ENCODE measurements at regions not wholly inside any gene's neighbourhood (a gene's known extent, or its start where the extent isn't known, plus 50 kb on each side); places are given as distances from the start of the nearest gene placed in this dataset.

- intact Hi-C loops (cut with DNase I; ENCODE audit: low total_unique reads): no loop called here
- H3K9me3 ChIP-seq: no peaks in the 10 kb centered on the region
- peaks cover 0 to 3% of the 10 kb centered on the region in 2 donors for H3K27me3 ChIP-seq
- H3K36me3 ChIP-seq: no peaks in the 10 kb centered on the region
- H3K4me1 ChIP-seq: no peaks in the 10 kb centered on the region
- TF ChIP-seq POLR2A (IDR thresholded peaks at IDR 0.05) (no peak), POLR2AphosphoS5 (IDR thresholded peaks at IDR 0.05) (no peak)
- TF ChIP-seq, protein P1, sequence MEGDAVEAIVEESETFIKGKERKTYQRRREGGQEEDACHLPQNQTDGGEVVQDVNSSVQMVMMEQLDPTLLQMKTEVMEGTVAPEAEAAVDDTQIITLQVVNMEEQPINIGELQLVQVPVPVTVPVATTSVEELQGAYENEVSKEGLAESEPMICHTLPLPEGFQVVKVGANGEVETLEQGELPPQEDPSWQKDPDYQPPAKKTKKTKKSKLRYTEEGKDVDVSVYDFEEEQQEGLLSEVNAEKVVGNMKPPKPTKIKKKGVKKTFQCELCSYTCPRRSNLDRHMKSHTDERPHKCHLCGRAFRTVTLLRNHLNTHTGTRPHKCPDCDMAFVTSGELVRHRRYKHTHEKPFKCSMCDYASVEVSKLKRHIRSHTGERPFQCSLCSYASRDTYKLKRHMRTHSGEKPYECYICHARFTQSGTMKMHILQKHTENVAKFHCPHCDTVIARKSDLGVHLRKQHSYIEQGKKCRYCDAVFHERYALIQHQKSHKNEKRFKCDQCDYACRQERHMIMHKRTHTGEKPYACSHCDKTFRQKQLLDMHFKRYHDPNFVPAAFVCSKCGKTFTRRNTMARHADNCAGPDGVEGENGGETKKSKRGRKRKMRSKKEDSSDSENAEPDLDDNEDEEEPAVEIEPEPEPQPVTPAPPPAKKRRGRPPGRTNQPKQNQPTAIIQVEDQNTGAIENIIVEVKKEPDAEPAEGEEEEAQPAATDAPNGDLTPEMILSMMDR (IDR thresholded peaks at IDR 0.05): no peak
- no peak for DNase-seq (ENCODE audit: low spot score in 2 of 2)
- no peak overlapping the region for H3K27ac ChIP-seq
- H3K4me3 ChIP-seq: no peak overlapping the region
Measured at GRCh38 chr12:66044731-66045130, 85.8 kb downstream of the LLPH start.

DNA sequence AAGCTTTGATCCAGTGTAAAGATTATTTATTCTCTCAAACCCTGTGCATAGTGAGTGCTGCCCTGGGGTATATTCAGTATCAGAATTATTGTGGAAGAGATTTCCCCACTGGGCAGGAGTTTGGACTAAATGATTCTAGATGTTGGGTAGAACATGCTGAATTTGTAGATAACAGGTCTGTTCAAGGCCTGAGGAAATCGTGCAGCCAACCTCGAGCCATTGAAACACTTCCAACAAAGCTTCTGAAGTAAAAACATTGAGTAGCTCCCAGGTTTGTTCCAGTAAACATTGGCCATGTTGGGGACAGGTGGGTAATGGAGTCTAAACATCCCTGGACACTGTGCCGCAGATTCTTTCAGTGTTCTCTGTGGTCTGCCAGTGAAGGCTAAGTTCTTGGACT, 87.5 kb downstream of the LLPH start:
- Histone ChIP-seq H3K9me3 (no peaks in the 10 kb centered on the region), H3K36me3 (no peaks in the 10 kb centered on the region), H3K4me3 (no peak overlapping the region), H3K4me1 (no peaks in the 10 kb centered on the region), H3K27ac (no peak overlapping the region), H3K27me3 (peaks cover 0 to 3% of the 10 kb centered on the region in 2 donors)
- no peak for DNase-seq (ENCODE audit: low spot score in 2 of 2)
- TF ChIP-seq, protein P1 (IDR thresholded peaks at IDR 0.05): no peak
- TF ChIP-seq POLR2AphosphoS5 (IDR thresholded peaks at IDR 0.05) (no peak), POLR2A (IDR thresholded peaks at IDR 0.05) (no peak)
- intact Hi-C loops (cut with DNase I; ENCODE audit: low total_unique reads): no loop called here

DNA sequence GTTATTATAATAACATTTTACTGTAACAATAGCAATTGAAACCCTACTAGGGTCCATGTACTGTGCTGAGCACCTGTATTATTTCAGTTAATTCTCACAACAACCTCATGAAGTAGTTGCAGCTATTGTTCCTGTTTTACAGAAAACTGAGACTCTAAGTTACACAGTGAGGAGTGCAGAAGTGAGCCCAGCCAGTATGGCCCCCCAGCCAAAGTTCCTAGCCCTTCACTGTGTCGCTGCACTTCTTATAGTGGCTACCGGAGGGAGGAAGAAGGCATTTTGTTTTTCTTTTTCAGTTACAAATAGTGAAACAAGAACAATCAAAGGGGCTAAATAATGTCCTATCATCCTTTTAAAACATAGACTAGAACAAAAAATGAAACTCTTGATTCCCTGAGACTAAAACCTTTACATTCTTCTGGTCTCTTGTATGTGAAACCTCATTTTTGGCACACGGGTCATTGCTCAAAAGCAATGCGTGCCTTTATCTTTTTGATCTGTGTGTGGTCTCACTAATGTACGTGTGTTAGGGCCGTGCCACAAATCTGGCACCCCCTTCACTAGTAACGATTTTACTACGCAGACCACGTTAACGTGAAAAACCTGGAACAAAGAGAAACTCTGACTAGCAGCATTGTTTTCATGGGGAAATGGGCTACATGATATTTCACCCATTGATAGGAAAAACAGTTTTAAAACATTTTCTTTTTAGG, 88.7 kb downstream of the LLPH start:
- Histone ChIP-seq H3K4me3 (no peak overlapping the region), H3K27me3 (peaks cover 0 to 3% of the 10 kb centered on the region in 2 donors), H3K4me1 (no peaks in the 10 kb centered on the region), H3K36me3 (no peaks in the 10 kb centered on the region), H3K27ac (no peak overlapping the region), H3K9me3 (no peaks in the 10 kb centered on the region)
- no peak for DNase-seq (ENCODE audit: low spot score in 2 of 2)
- intact Hi-C loops (cut with DNase I; ENCODE audit: low total_unique reads): no loop called here
- TF ChIP-seq, protein P1 (IDR thresholded peaks at IDR 0.05): no peak
- TF ChIP-seq POLR2A (IDR thresholded peaks at IDR 0.05) (no peak), POLR2AphosphoS5 (IDR thresholded peaks at IDR 0.05) (no peak)

- intact Hi-C loops (cut with DNase I; ENCODE audit: low total_unique reads): no loop called here
- H3K36me3 ChIP-seq: no peaks in the 10 kb centered on the region
- no peak overlapping the region for H3K27ac ChIP-seq
- no peak overlapping the region for H3K4me3 ChIP-seq
- no peaks in the 10 kb centered on the region for H3K4me1 ChIP-seq
- no peak for DNase-seq (ENCODE audit: low spot score in 2 of 2)
- TF ChIP-seq POLR2A (IDR thresholded peaks at IDR 0.05): no peak
- TF ChIP-seq POLR2AphosphoS5 (IDR thresholded peaks at IDR 0.05): no peak
- TF ChIP-seq, protein P1 (IDR thresholded peaks at IDR 0.05): no peak
- H3K27me3 ChIP-seq: no peaks in the 10 kb centered on the region
- no peaks in the 10 kb centered on the region for H3K9me3 ChIP-seq
Measured at GRCh38 chr12:66036317-66036716, 94.2 kb downstream of the LLPH start.

DNA sequence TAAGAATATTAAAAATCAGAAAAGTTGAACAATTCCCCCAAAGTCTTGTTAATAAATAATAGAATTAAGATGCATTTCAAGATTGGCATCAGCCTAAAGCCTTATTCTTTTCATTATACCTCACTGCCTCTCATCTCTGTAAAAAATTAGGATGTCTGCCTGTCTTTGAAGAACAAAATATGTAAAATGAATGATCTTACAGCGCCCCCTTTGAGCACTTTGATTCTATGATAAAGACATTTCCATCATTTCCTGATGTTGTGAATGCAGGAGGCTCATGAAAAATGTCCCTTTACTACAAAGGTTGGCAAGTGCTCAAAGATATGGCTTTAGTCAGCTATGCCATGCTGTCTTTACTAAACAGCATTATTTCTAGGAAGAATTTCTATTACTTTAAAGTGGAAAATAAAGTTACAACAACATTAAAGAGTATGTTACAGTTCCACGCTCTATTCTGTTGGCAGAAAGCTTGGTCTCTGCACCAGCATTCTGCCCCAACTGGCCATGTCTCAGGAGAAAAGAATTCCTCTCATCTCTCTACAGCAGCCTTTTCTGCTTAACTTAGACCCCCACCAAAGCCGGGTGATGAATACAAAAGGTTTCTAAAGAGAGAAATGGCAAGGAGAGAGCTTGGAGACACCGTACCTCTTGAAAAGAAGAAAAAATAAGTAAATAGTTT, 95.1 kb downstream of the LLPH start:
- no peaks in the 10 kb centered on the region for H3K36me3 ChIP-seq
- no peaks in the 10 kb centered on the region for H3K9me3 ChIP-seq
- no peak for DNase-seq (ENCODE audit: low spot score in 2 of 2)
- TF ChIP-seq, protein P1 (IDR thresholded peaks at IDR 0.05): no peak
- TF ChIP-seq POLR2AphosphoS5 (IDR thresholded peaks at IDR 0.05) (no peak), POLR2A (IDR thresholded peaks at IDR 0.05) (no peak)
- intact Hi-C loops (cut with DNase I; ENCODE audit: low total_unique reads): no loop called here
- H3K27ac ChIP-seq: no peak overlapping the region
- H3K4me1 ChIP-seq: no peaks in the 10 kb centered on the region
- no peak overlapping the region for H3K4me3 ChIP-seq
- no peaks in the 10 kb centered on the region for H3K27me3 ChIP-seq
